ENCODE measurements at regions not wholly inside any gene's neighbourhood (a gene's known extent, or its start where the extent isn't known, plus 50 kb on each side); places are given as distances from the start of the nearest gene placed in this dataset.
"Not testable (repeated sequence)": the region's sequence is repeated elsewhere in the genome, so short reads cannot be mapped to it uniquely, and the experiment has no call there.

- no CpG with 5 or more reads among the region's 2 CpGs for WGBS, 2 donors (ENCODE audit: extremely low coverage in 2 of 2, insufficient read length in 2 of 2, insufficient replicate concordance in 1 of 2)
- not testable (repeated sequence) for DNase-seq (ENCODE audit: low spot score); H3K4me1 ChIP-seq (ENCODE audit: control insufficient read depth in 2 of 2, insufficient read depth in 1 of 2, low read depth in 1 of 2, low read length in 2 of 2)
Observed at GRCh38 chr9:26116085-26116484, 437.8 kb upstream of the TUSC1 start.

GRCh38 chr9:26112724-26113123 lies 434.5 kb upstream of the TUSC1 start:
- Histone ChIP-seq H2BK12ac (ENCODE audit: low read length) (no peak overlapping the region), H3K9me3 (replicated peaks in 1 of 2; ENCODE audit: control insufficient read depth in 2 of 2, insufficient read depth in 1 of 2, low read depth in 1 of 2, low read length in 2 of 2) (no peaks in the 10 kb centered on the region), H4K8ac (ENCODE audit: low read depth, low read length) (no peak overlapping the region), H3K14ac (ENCODE audit: low read length) (no peak overlapping the region), H3K27me3 (ENCODE audit: control insufficient read depth in 3 of 3, insufficient read depth in 3 of 3, low read depth in 1 of 3, low read length in 3 of 3) (no peaks in the 10 kb centered on the region), H3K27ac (replicated peaks; ENCODE audit: low read length) (no peak overlapping the region), H3K23ac (ENCODE audit: low read depth, low read length, poor library complexity) (no peak overlapping the region), H3K18ac (ENCODE audit: low read length) (no peak overlapping the region), H3K4me2 (ENCODE audit: insufficient read depth, low read length, poor library complexity, severe bottlenecking) (no peak overlapping the region), H2AK5ac (ENCODE audit: low read depth, low read length) (no peak overlapping the region), H3K36me3 (replicated peaks in 1 of 2; ENCODE audit: control insufficient read depth in 2 of 2, insufficient read depth in 2 of 2, low read length in 2 of 2) (no peaks in the 10 kb centered on the region), H2BK5ac (ENCODE audit: low read length) (no peak overlapping the region), H2BK120ac (ENCODE audit: low read depth, low read length) (no peak overlapping the region), H3K4me3 (ENCODE audit: low read length in 2 of 2) (no peak overlapping the region), H3K4me1 (ENCODE audit: control insufficient read depth in 2 of 2, insufficient read depth in 1 of 2, low read depth in 1 of 2, low read length in 2 of 2) (no peaks in the 10 kb centered on the region), H4K91ac (ENCODE audit: low read depth, low read length, poor library complexity) (no peak overlapping the region), H2BK15ac (ENCODE audit: low read length) (no peak overlapping the region), H3K9ac (ENCODE audit: low read depth, low read length, poor library complexity) (no peak overlapping the region), H3K79me1 (ENCODE audit: low read depth, low read length) (no peaks in the 10 kb centered on the region), H2AFZ (ENCODE audit: low read length) (no peak overlapping the region), H3K4ac (ENCODE audit: low read length) (no peak overlapping the region)
- no CpG with 5 or more reads among the region's 2 CpGs for WGBS, 2 donors (ENCODE audit: extremely low coverage in 2 of 2, insufficient read length in 2 of 2, insufficient replicate concordance in 1 of 2)
- DNase-seq (ENCODE audit: low spot score) = no peak

More at GRCh38 chr9:26116085-26116484, 437.8 kb upstream of the TUSC1 start:
- not testable (repeated sequence) for H3K9me3 ChIP-seq (replicated peaks in 1 of 2; ENCODE audit: control insufficient read depth in 2 of 2, insufficient read depth in 1 of 2, low read depth in 1 of 2, low read length in 2 of 2); H4K8ac ChIP-seq (ENCODE audit: low read depth, low read length); H3K27me3 ChIP-seq (ENCODE audit: control insufficient read depth in 3 of 3, insufficient read depth in 3 of 3, low read depth in 1 of 3, low read length in 3 of 3); H3K23ac ChIP-seq (ENCODE audit: low read depth, low read length, poor library complexity); H3K79me1 ChIP-seq (ENCODE audit: low read depth, low read length); H4K91ac ChIP-seq (ENCODE audit: low read depth, low read length, poor library complexity); H3K4ac ChIP-seq (ENCODE audit: low read length); H2BK120ac ChIP-seq (ENCODE audit: low read depth, low read length); H3K4me3 ChIP-seq (ENCODE audit: low read length in 2 of 2); H2BK5ac ChIP-seq (ENCODE audit: low read length); H3K36me3 ChIP-seq (replicated peaks in 1 of 2; ENCODE audit: control insufficient read depth in 2 of 2, insufficient read depth in 2 of 2, low read length in 2 of 2); H3K18ac ChIP-seq (ENCODE audit: low read length); H3K9ac ChIP-seq (ENCODE audit: low read depth, low read length, poor library complexity); H2AFZ ChIP-seq (ENCODE audit: low read length); H3K4me2 ChIP-seq (ENCODE audit: insufficient read depth, low read length, poor library complexity, severe bottlenecking); H3K14ac ChIP-seq (ENCODE audit: low read length); H2AK5ac ChIP-seq (ENCODE audit: low read depth, low read length); H2BK12ac ChIP-seq (ENCODE audit: low read length); H3K27ac ChIP-seq (replicated peaks; ENCODE audit: low read length); H2BK15ac ChIP-seq (ENCODE audit: low read length)

- no CpG with 5 or more reads among the region's 1 CpG for WGBS, 2 donors (ENCODE audit: extremely low coverage in 2 of 2, insufficient read length in 2 of 2, insufficient replicate concordance in 1 of 2)
- no peak for DNase-seq (ENCODE audit: low spot score)
- Histone ChIP-seq H3K9ac (ENCODE audit: low read depth, low read length, poor library complexity) (no peak overlapping the region), H3K4ac (ENCODE audit: low read length) (no peak overlapping the region), H2AK5ac (ENCODE audit: low read depth, low read length) (no peak overlapping the region), H2BK5ac (ENCODE audit: low read length) (no peak overlapping the region), H2BK15ac (ENCODE audit: low read length) (no peak overlapping the region), H2BK12ac (ENCODE audit: low read length) (no peak overlapping the region), H3K27me3 (ENCODE audit: control insufficient read depth in 3 of 3, insufficient read depth in 3 of 3, low read depth in 1 of 3, low read length in 3 of 3) (no peaks in the 10 kb centered on the region), H4K8ac (ENCODE audit: low read depth, low read length) (no peak overlapping the region), H3K4me2 (ENCODE audit: insufficient read depth, low read length, poor library complexity, severe bottlenecking) (no peak overlapping the region), H3K18ac (ENCODE audit: low read length) (no peak overlapping the region), H3K36me3 (replicated peaks in 1 of 2; ENCODE audit: control insufficient read depth in 2 of 2, insufficient read depth in 2 of 2, low read length in 2 of 2) (no peaks in the 10 kb centered on the region), H3K4me3 (ENCODE audit: low read length in 2 of 2) (no peak overlapping the region), H3K23ac (ENCODE audit: low read depth, low read length, poor library complexity) (no peak overlapping the region), H3K27ac (replicated peaks; ENCODE audit: low read length) (no peak overlapping the region), H3K14ac (ENCODE audit: low read length) (no peak overlapping the region), H3K9me3 (replicated peaks in 1 of 2; ENCODE audit: control insufficient read depth in 2 of 2, insufficient read depth in 1 of 2, low read depth in 1 of 2, low read length in 2 of 2) (no peaks in the 10 kb centered on the region), H3K4me1 (ENCODE audit: control insufficient read depth in 2 of 2, insufficient read depth in 1 of 2, low read depth in 1 of 2, low read length in 2 of 2) (no peaks in the 10 kb centered on the region), H4K91ac (ENCODE audit: low read depth, low read length, poor library complexity) (no peak overlapping the region), H2AFZ (ENCODE audit: low read length) (no peak overlapping the region), H2BK120ac (ENCODE audit: low read depth, low read length) (no peak overlapping the region), H3K79me1 (ENCODE audit: low read depth, low read length) (no peaks in the 10 kb centered on the region)
Observed at GRCh38 chr9:26086396-26086795, 408.2 kb upstream of the TUSC1 start.

GRCh38 chr9:26081847-26082246 lies 403.6 kb upstream of the TUSC1 start:
- Histone ChIP-seq H2AFZ (ENCODE audit: low read length) (no peak overlapping the region), H3K14ac (ENCODE audit: low read length) (no peak overlapping the region), H3K4me3 (ENCODE audit: low read length in 2 of 2) (no peak overlapping the region), H4K8ac (ENCODE audit: low read depth, low read length) (no peak overlapping the region), H3K4me1 (ENCODE audit: control insufficient read depth in 2 of 2, insufficient read depth in 1 of 2, low read depth in 1 of 2, low read length in 2 of 2) (no peaks in the 10 kb centered on the region), H2BK120ac (ENCODE audit: low read depth, low read length) (no peak overlapping the region), H3K4me2 (ENCODE audit: insufficient read depth, low read length, poor library complexity, severe bottlenecking) (no peak overlapping the region), H3K36me3 (replicated peaks in 1 of 2; ENCODE audit: control insufficient read depth in 2 of 2, insufficient read depth in 2 of 2, low read length in 2 of 2) (no peaks in the 10 kb centered on the region), H3K79me1 (ENCODE audit: low read depth, low read length) (no peaks in the 10 kb centered on the region), H3K9me3 (replicated peaks in 1 of 2; ENCODE audit: control insufficient read depth in 2 of 2, insufficient read depth in 1 of 2, low read depth in 1 of 2, low read length in 2 of 2) (no peaks in the 10 kb centered on the region), H2BK12ac (ENCODE audit: low read length) (no peak overlapping the region), H2BK15ac (ENCODE audit: low read length) (no peak overlapping the region), H3K27me3 (ENCODE audit: control insufficient read depth in 3 of 3, insufficient read depth in 3 of 3, low read depth in 1 of 3, low read length in 3 of 3) (no peaks in the 10 kb centered on the region), H2BK5ac (ENCODE audit: low read length) (no peak overlapping the region), H3K27ac (replicated peaks; ENCODE audit: low read length) (no peak overlapping the region), H3K23ac (ENCODE audit: low read depth, low read length, poor library complexity) (no peak overlapping the region), H4K91ac (ENCODE audit: low read depth, low read length, poor library complexity) (no peak overlapping the region), H3K4ac (ENCODE audit: low read length) (no peak overlapping the region), H3K9ac (ENCODE audit: low read depth, low read length, poor library complexity) (no peak overlapping the region), H3K18ac (ENCODE audit: low read length) (no peak overlapping the region), H2AK5ac (ENCODE audit: low read depth, low read length) (no peak overlapping the region)
- WGBS, 2 donors (ENCODE audit: extremely low coverage in 2 of 2, insufficient read length in 2 of 2, insufficient replicate concordance in 1 of 2) = no CpG with 5 or more reads among the region's 5 CpGs
- DNase-seq (ENCODE audit: low spot score) = no peak

Measured in neuronal stem cell (in vitro differentiated cells).